ENCODE measurements at regions not wholly inside any gene's neighbourhood (a gene's known extent, or its start where the extent isn't known, plus 50 kb on each side); places are given as distances from the start of the nearest gene placed in this dataset.

GRCh38 chr2:160913323-160913722, 246.9 kb upstream of the TANK start:
- H3K4me3 ChIP-seq (ENCODE audit: low read depth, low read length) = no peak overlapping the region
- TF ChIP-seq, protein P1, sequence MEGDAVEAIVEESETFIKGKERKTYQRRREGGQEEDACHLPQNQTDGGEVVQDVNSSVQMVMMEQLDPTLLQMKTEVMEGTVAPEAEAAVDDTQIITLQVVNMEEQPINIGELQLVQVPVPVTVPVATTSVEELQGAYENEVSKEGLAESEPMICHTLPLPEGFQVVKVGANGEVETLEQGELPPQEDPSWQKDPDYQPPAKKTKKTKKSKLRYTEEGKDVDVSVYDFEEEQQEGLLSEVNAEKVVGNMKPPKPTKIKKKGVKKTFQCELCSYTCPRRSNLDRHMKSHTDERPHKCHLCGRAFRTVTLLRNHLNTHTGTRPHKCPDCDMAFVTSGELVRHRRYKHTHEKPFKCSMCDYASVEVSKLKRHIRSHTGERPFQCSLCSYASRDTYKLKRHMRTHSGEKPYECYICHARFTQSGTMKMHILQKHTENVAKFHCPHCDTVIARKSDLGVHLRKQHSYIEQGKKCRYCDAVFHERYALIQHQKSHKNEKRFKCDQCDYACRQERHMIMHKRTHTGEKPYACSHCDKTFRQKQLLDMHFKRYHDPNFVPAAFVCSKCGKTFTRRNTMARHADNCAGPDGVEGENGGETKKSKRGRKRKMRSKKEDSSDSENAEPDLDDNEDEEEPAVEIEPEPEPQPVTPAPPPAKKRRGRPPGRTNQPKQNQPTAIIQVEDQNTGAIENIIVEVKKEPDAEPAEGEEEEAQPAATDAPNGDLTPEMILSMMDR (conservative IDR thresholded peaks at IDR 0.05; ENCODE audit: low read depth, low read length) = no peak
- no peak for DNase-seq (ENCODE audit: low read depth)

DNA sequence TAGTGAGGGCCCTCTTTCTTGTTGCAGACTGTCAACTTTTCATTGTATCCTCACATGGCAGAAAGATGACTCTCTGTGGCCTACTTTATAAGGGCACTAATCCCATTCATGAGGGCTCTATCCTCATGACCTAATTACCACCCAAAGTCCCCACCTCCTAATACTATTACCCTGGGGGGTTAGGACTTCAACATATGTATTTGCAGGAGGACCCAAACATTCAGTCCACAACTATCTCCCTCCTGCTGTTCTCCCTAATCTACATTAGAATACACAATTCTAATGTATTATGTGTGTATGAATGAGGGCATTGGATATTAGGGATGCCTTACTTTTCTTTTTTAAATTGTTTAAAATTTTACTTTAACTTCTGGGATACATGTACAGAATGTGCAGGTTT, 246.0 kb upstream of the TANK start:
- TF ChIP-seq, protein P1 (conservative IDR thresholded peaks at IDR 0.05; ENCODE audit: low read depth, low read length) = no peak
- no peak overlapping the region for H3K4me3 ChIP-seq (ENCODE audit: low read depth, low read length)
- no peak for DNase-seq (ENCODE audit: low read depth)

DNA sequence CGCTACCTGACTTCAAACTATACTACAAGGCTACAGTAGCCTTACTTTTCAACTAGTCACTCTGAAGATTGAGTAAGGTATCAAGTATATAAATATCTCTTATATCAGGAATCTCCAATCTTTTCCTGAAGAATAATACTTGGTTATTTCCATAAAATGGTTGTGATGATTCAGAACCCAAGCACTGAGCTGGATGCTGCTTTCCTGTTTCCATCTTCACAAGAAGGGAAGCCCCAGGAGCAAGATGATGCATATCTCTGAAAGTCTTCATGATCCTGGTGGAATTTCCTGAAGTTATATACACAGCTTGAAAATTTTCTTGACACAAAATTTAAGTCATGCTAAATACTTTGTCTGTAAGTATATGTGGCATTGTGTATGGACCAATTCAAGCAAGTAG, 243.9 kb upstream of the TANK start:
- TF ChIP-seq, protein P1 (conservative IDR thresholded peaks at IDR 0.05; ENCODE audit: low read depth, low read length) = no peak
- no peak overlapping the region for H3K4me3 ChIP-seq (ENCODE audit: low read depth, low read length)
- no peak for DNase-seq (ENCODE audit: low read depth)

DNA sequence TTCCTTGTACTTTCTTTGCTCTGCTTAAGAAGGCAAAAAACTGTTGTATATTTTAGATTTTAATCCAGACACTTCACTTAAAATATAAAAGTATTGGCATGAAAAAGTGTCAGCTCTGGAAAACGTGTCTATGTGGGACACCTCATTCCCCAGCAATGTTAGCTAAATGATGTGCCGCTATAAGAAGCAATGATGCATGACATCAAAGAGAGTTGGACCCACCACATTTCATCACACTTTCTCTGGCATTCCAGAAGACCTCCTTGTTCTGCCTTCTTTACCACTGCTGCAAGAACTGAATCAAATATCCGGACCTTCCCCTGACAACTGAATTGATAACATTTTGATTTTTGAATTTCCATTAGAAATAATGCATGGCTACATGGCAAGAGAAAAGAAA, 242.4 kb upstream of the TANK start:
- H3K4me3 ChIP-seq (ENCODE audit: low read depth, low read length) = no peak overlapping the region
- peak; percentile 32 for DNase-seq (ENCODE audit: low read depth)
- TF ChIP-seq, protein P1 (conservative IDR thresholded peaks at IDR 0.05; ENCODE audit: low read depth, low read length) = no peak

- no peak overlapping the region for H3K4me3 ChIP-seq (ENCODE audit: low read depth, low read length)
- TF ChIP-seq, protein P1 (conservative IDR thresholded peaks at IDR 0.05; ENCODE audit: low read depth, low read length) = no peak
- no peak for DNase-seq (ENCODE audit: low read depth)
These were observed 242.0 kb upstream of the TANK start for GRCh38 chr2:160918258-160918657.

GRCh38 chr2:160918906-160919503, 241.2 kb upstream of the TANK start:
- no peak for DNase-seq (ENCODE audit: low read depth)
- H3K4me3 ChIP-seq (ENCODE audit: low read depth, low read length) = no peak overlapping the region
- TF ChIP-seq, protein P1 (conservative IDR thresholded peaks at IDR 0.05; ENCODE audit: low read depth, low read length) = peak; percentile 88

DNA sequence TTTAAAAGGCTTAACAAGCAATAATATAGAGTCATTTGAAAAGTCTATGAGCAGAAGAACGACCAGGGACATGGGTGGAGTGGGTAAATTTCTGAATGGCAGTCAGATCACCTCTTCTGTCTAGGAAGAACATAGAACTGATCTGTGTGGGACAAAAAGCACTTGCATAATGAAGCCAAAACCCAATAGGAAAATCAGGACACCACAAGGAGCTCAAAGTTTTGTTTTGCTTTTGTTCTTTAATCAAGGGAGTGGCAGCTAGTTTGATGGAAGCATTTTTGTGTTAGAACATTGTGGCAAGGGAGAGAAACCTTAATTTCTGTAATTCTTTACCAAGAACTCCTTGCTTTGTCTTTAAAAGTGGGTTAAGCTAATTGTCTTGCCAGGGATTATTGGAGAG, 240.2 kb upstream of the TANK start:
- DNase-seq (ENCODE audit: low read depth) = no peak
- TF ChIP-seq, protein P1 (conservative IDR thresholded peaks at IDR 0.05; ENCODE audit: low read depth, low read length) = no peak

More for the DNA sequence above, 240.2 kb upstream of the TANK start:
- no peak overlapping the region for H3K4me3 ChIP-seq (ENCODE audit: low read depth, low read length)

Data from epithelial cell of proximal tubule (primary cell).